H1 (cell line): ENCODE measurements at regions not wholly inside any gene's neighbourhood (a gene's known extent, or its start where the extent isn't known, plus 50 kb on each side); places are given as distances from the start of the nearest gene placed in this dataset.

Experiments
- CTCF ChIA-PET: fragments of 300-600 bp; sonication (Branson Sonifier 250); formaldehyde crosslinking; loops from one replicate; lab custom pipeline; 2021; ENCODE audit not compliant: partially characterized antibody; lab: Charles Lee
- POLR2A ChIA-PET: fragments of 300-600 bp; sonication (Branson Sonifier 250); formaldehyde crosslinking; loops from one replicate; lab custom pipeline; 2021; ENCODE audit warnings: inconsistent platforms; ENCODE audit not compliant: partially characterized antibody; lab: Charles Lee
- DNase-seq, 2 experiments: peaks; one replicate each; pipeline versions ENCODE4 v3.0.0 to v3.0.0-alpha.2; 2010 to 2022; ENCODE audit warnings: low spot score in 2 of 2, low read depth in 1 of 2, mixed read lengths in 1 of 2
- FAIRE-seq: peaks from 2 replicates; lab custom pipeline; 2011; peaks lifted over from hg19 to GRCh38; lab: Jason Lieb, UNC
- H2AFZ ChIP-seq: 2 replicates; pipeline ENCODE4 v1.8.1; 2012; ENCODE audit warnings: low read length, inconsistent platforms
- H2AK5ac ChIP-seq: 2 replicates; pipeline ENCODE4 v1.6.1; 2013; ENCODE audit warnings: low read depth, low read length
- H2BK120ac ChIP-seq: replicated peaks from 2 replicates; pipeline ENCODE3; 2013; ENCODE audit warnings: low read depth, low read length, inconsistent platforms
- H2BK12ac ChIP-seq: 2 replicates; pipeline ENCODE4 v1.6.1; 2013; ENCODE audit warnings: low read depth, low read length
- H2BK15ac ChIP-seq: 2 replicates; pipeline ENCODE4 v1.6.1; 2013; ENCODE audit warnings: low read length
- H2BK20ac ChIP-seq: 2 replicates; pipeline ENCODE4 v1.6.1; 2013; ENCODE audit warnings: low read length
- H2BK5ac ChIP-seq: 2 replicates; pipeline ENCODE4 v1.6.1; 2013; ENCODE audit warnings: low read depth, low read length
- H3K14ac ChIP-seq: 2 replicates; pipeline ENCODE4 v1.6.1; 2013; ENCODE audit warnings: inconsistent platforms; ENCODE audit not compliant: insufficient read length
- H3K18ac ChIP-seq: 2 replicates; pipeline ENCODE4 v1.6.1; 2013; ENCODE audit warnings: low read length; ENCODE audit errors: extremely low read depth
- H3K23ac ChIP-seq: 2 replicates; pipeline ENCODE4 v1.6.1; 2013; ENCODE audit warnings: inconsistent platforms; ENCODE audit not compliant: insufficient read length
- H3K23me2 ChIP-seq: 2 replicates; pipeline ENCODE4 v1.6.1; 2013; ENCODE audit warnings: low read depth, low read length
- H3K27ac ChIP-seq: 2 replicates; pipeline ENCODE4 v1.6.1; 2011; ENCODE audit warnings: low read depth, low read length, inconsistent platforms
- H3K27me3 ChIP-seq, 4 experiments: replicated peaks in 1 of 4; 1 replicate in 1 of 4; 2 replicates in 3 of 4; pipeline versions ENCODE4 v1.6.1 to v1.8.1; 2011 to 2013; ENCODE audit warnings: low read length in 3 of 4, mild to moderate bottlenecking in 3 of 4, inconsistent platforms in 2 of 4, mixed read lengths in 2 of 4, moderate library complexity in 1 of 4; ENCODE audit not compliant: control insufficient read depth in 3 of 4, insufficient read depth in 3 of 4; ENCODE audit errors: extremely low read depth in 1 of 4
- H3K36me3 ChIP-seq, 4 experiments: 2 replicates each; pipeline versions ENCODE4 v1.6.1 to v1.8.1; 2011 to 2013; ENCODE audit warnings: mild to moderate bottlenecking in 4 of 4, low read length in 3 of 4, moderate library complexity in 2 of 4, control low read depth in 1 of 4, inconsistent platforms in 1 of 4; ENCODE audit not compliant: insufficient read depth in 4 of 4, control insufficient read depth in 2 of 4
- H3K4ac ChIP-seq: replicated peaks from 2 replicates; pipeline ENCODE3; 2013; ENCODE audit warnings: low read length, low read depth, mixed read lengths, inconsistent platforms; ENCODE audit not compliant: insufficient read length
- H3K4me1 ChIP-seq, 4 experiments: replicated peaks in 1 of 4; 1 replicate in 1 of 4; 2 replicates in 3 of 4; pipeline versions ENCODE4 v1.6.1 to v1.8.1; 2011 to 2013; ENCODE audit warnings: low read length in 3 of 4, inconsistent platforms in 2 of 4, mixed read lengths in 1 of 4; ENCODE audit not compliant: insufficient read depth in 4 of 4, control insufficient read depth in 3 of 4
- H3K4me2 ChIP-seq, 2 experiments: 2 replicates each; pipeline versions ENCODE4 v1.6.1 to v1.8.1; 2011 to 2013; ENCODE audit warnings: low read depth in 2 of 2, low read length in 2 of 2, control low read depth in 1 of 2, inconsistent platforms in 1 of 2, mild to moderate bottlenecking in 1 of 2; ENCODE audit not compliant: insufficient read depth in 1 of 2
- H3K4me3 ChIP-seq, 4 experiments: fragments of 200-600, 300-600 bp in 1 of 4; sonication (generic), shearing (Covaris generic), sonication (Bioruptor Twin) in 1 of 4; 2 replicates each; pipeline versions ENCODE4 v1.5.1 to v1.8.1; 2011 to 2016; ENCODE audit warnings: low read length in 4 of 4, low read depth in 3 of 4, control low read depth in 2 of 4, inconsistent platforms in 2 of 4, mild to moderate bottlenecking in 2 of 4, mixed read lengths in 1 of 4, moderate library complexity in 1 of 4; ENCODE audit not compliant: insufficient read depth in 2 of 4; ENCODE audit errors: extremely low read depth in 1 of 4
- H3K56ac ChIP-seq: replicated peaks from 2 replicates; pipeline ENCODE3; 2013; ENCODE audit warnings: low read depth, mild to moderate bottlenecking, mixed read lengths, low read length, inconsistent platforms; ENCODE audit not compliant: insufficient read length
- H3K79me1 ChIP-seq: 2 replicates; pipeline ENCODE4 v1.6.1; 2013; ENCODE audit warnings: low read depth, low read length, control low read depth
- H3K79me2 ChIP-seq, 2 experiments: 2 replicates each; pipeline versions ENCODE4 v1.6.1 to v1.8.1; 2012 to 2013; ENCODE audit warnings: low read length in 2 of 2, mild to moderate bottlenecking in 2 of 2, inconsistent platforms in 1 of 2; ENCODE audit not compliant: insufficient read depth in 2 of 2, control insufficient read depth in 1 of 2
- H3K9ac ChIP-seq, 4 experiments: replicated peaks in 1 of 4; 1 replicate in 1 of 4; 2 replicates in 3 of 4; pipeline versions ENCODE4 v1.6.1 to v1.8.1; 2011 to 2013; ENCODE audit warnings: low read depth in 3 of 4, low read length in 3 of 4, control low read depth in 2 of 4, mild to moderate bottlenecking in 2 of 4, moderate library complexity in 2 of 4, inconsistent platforms in 1 of 4; ENCODE audit errors: extremely low read depth in 1 of 4
- H3K9me3 ChIP-seq, 2 experiments: 2 replicates each; pipeline versions ENCODE4 v1.6.1 to v1.8.1; 2012 to 2013; ENCODE audit warnings: mild to moderate bottlenecking in 2 of 2, moderate library complexity in 2 of 2, control low read depth in 1 of 2, inconsistent platforms in 1 of 2, low read depth in 1 of 2, low read length in 1 of 2, mixed read lengths in 1 of 2; ENCODE audit not compliant: insufficient read depth in 2 of 2
- H4K20me1 ChIP-seq, 2 experiments: replicated peaks in 1 of 2; 2 replicates each; pipeline versions ENCODE3 to v1.8.1; 2011 to 2013; ENCODE audit warnings: inconsistent platforms in 2 of 2, low read length in 2 of 2, mild to moderate bottlenecking in 1 of 2; ENCODE audit not compliant: insufficient read depth in 2 of 2, control insufficient read depth in 1 of 2
- H4K5ac ChIP-seq: 2 replicates; pipeline ENCODE4 v1.6.1; 2013; ENCODE audit warnings: low read length, low read depth, mixed read lengths, inconsistent platforms; ENCODE audit not compliant: insufficient read length
- H4K8ac ChIP-seq: 2 replicates; pipeline ENCODE4 v1.8.0; 2013; ENCODE audit warnings: mild to moderate bottlenecking, moderate library complexity, low read length, inconsistent platforms; ENCODE audit not compliant: insufficient read depth; ENCODE audit errors: extremely low read depth
- H4K91ac ChIP-seq: replicated peaks from 2 replicates; pipeline ENCODE3; 2013; ENCODE audit warnings: low read length, mixed read lengths, inconsistent platforms; ENCODE audit not compliant: insufficient read length
- KDM1A ChIP-seq: fragments of 200-600, 300-600 bp; sonication (generic); IDR thresholded peaks from 2 replicates; pipeline ENCODE4 v1.7.1; 2016; ENCODE audit warnings: mild to moderate bottlenecking, low read length, borderline replicate concordance
- POU5F1 ChIP-seq: IDR thresholded peaks from 2 replicates; pipeline ENCODE4 v1.6.1; 2011; ENCODE audit warnings: low read depth, mild to moderate bottlenecking, low read length, moderate library complexity
- SP4 ChIP-seq: IDR thresholded peaks from 2 replicates; pipeline ENCODE4 v1.6.1; 2012; ENCODE audit warnings: low read length, inconsistent platforms
- WGBS, 2 experiments: shearing (Covaris generic) in 1 of 2; methylation state at CpG; one replicate each; pipeline versions ENCODE4 v1.1.6 to v1.1.7; 2013 to 2015; ENCODE audit warnings: low lambda C conversion rate in 2 of 2, mixed read lengths in 2 of 2, inconsistent platforms in 1 of 2, low coverage in 1 of 2, missing lambda C conversion rate in 1 of 2; ENCODE audit not compliant: insufficient replicate concordance in 2 of 2, insufficient coverage in 1 of 2, insufficient read length in 1 of 2; ENCODE audit errors: extremely low coverage in 1 of 2, missing lambda C conversion rate in 1 of 2; 5-methylcytosine and 5-hydroxymethylcytosine counted together

- H2BK12ac ChIP-seq = no peak overlapping the region
- WGBS, 2 experiments = 92% methylated on average over 2 of the region's 2 CpGs; no CpG with 5 or more reads in 1 of the 2 experiments
- TF ChIP-seq SP4 (no peak), POU5F1 (no peak), KDM1A (no peak)
These were observed 157.5 kb downstream of the PIK3R1 start for GRCh38 chr5:68373050-68373449.

More at GRCh38 chr5:68373050-68373449, 157.5 kb downstream of the PIK3R1 start:
- POLR2A ChIA-PET = no interaction called here
- Histone ChIP-seq H2BK20ac (no peak overlapping the region), H3K18ac (no peak overlapping the region), H3K36me3 (no peaks in the 10 kb centered on the region), H4K20me1 (no peaks in the 10 kb centered on the region), H3K14ac (no peak overlapping the region), H4K91ac (no peak overlapping the region), H3K9ac (no peak overlapping the region; a peak in 1 of 7 replicates), H3K27me3 (no peaks in the 10 kb centered on the region), H2BK5ac (no peak overlapping the region), H2BK15ac (no peak overlapping the region), H3K4ac (no peak overlapping the region), H3K9me3 (no peaks in the 10 kb centered on the region; a peak in 1 of 4 replicates), H3K23ac (no peak overlapping the region), H4K8ac (no peak overlapping the region), H3K23me2 (no peaks in the 10 kb centered on the region), H3K4me3 (no peak overlapping the region), H2BK120ac (no peak overlapping the region), H3K4me2 (no peak overlapping the region), H3K27ac (no peak overlapping the region), H4K5ac (no peak overlapping the region), H3K56ac (no peak overlapping the region), H3K79me2 (no peaks in the 10 kb centered on the region), H2AFZ (no peak overlapping the region), H3K79me1 (no peaks in the 10 kb centered on the region), H2AK5ac (no peak overlapping the region), H3K4me1 (no peaks in the 10 kb centered on the region)
- CTCF ChIA-PET = no interaction called here
- no peak for FAIRE-seq
- DNase-seq = no peak
